Colonic mucosa (tissue), 4 donors: ENCODE measurements at regions not wholly inside any gene's neighbourhood (a gene's known extent, or its start where the extent isn't known, plus 50 kb on each side); places are given as distances from the start of the nearest gene placed in this dataset.

Experiments
- DNase-seq: peaks from one replicate; pipeline ENCODE4 v3.0.0-alpha.2; 2020
- H3K27ac ChIP-seq: fragments of 200-600 bp; one replicate; pipeline ENCODE4 v1.8.0; 2021
- H3K27me3 ChIP-seq: fragments of 200-600 bp; one replicate; pipeline ENCODE4 v1.8.0; 2021
- H3K36me3 ChIP-seq: fragments of 200-600 bp; one replicate; pipeline ENCODE4 v1.8.0; 2021
- H3K4me1 ChIP-seq: fragments of 200-600 bp; one replicate; pipeline ENCODE4 v1.8.0; 2021; ENCODE audit warnings: mild to moderate bottlenecking
- H3K4me3 ChIP-seq: fragments of 200-600 bp; one replicate; pipeline ENCODE4 v1.8.0; 2021
- H3K9ac ChIP-seq, 2 donors: one replicate each; pipeline ENCODE4 v1.7.0; 2013; ENCODE audit warnings: control low read depth in 2 of 2, low read depth in 2 of 2, low read length in 2 of 2
- H3K9me3 ChIP-seq: fragments of 200-600 bp; one replicate; pipeline ENCODE4 v1.8.0; 2021
- CTCF ChIP-seq: fragments of 200-600 bp; IDR thresholded peaks from one replicate; pipeline ENCODE4 v1.8.0; 2022; ENCODE audit warnings: antibody characterized with exemption, mild to moderate bottlenecking
- intact Hi-C: fragments of 100-400 bp; cut with DNase I; formaldehyde crosslinking; loops from one replicate; pipeline ENCODE4 v1.14.1; 2022
- donor health status: healthy.
- donor health status: DM: no; HTN: no; CAD: no.
- donor health status: DM: no; HTN: no; CAD: no.

- H3K27me3 ChIP-seq: no peaks in the 10 kb centered on the region
These were observed 96.4 kb downstream of the TRIB2 start for GRCh38 chr2:12813166-12813565.

GRCh38 chr2:12816379-12817306 lies 99.9 kb downstream of the TRIB2 start:
- H3K4me1 ChIP-seq: no peaks in the 10 kb centered on the region
- intact Hi-C loops: no loop called here
- no peaks in the 10 kb centered on the region for H3K9me3 ChIP-seq
- no peaks in the 10 kb centered on the region for H3K27me3 ChIP-seq
- H3K9ac ChIP-seq: no peak overlapping the region
- no peaks in the 10 kb centered on the region for H3K36me3 ChIP-seq
- TF ChIP-seq CTCF: no peak
- no peak overlapping the region for H3K27ac ChIP-seq
- DNase-seq: no peak
- H3K4me3 ChIP-seq: no peak overlapping the region

More at GRCh38 chr2:12813166-12813565, 96.4 kb downstream of the TRIB2 start:
- intact Hi-C loops: no loop called here
- no peak for DNase-seq
- Histone ChIP-seq H3K9me3 (no peaks in the 10 kb centered on the region), H3K9ac (no peak overlapping the region), H3K36me3 (no peaks in the 10 kb centered on the region), H3K4me3 (no peak overlapping the region), H3K4me1 (no peaks in the 10 kb centered on the region), H3K27ac (no peak overlapping the region)
- TF ChIP-seq CTCF: no peak

GRCh38 chr2:12817870-12818269 lies 101.1 kb downstream of the TRIB2 start:
- H3K36me3 ChIP-seq: no peaks in the 10 kb centered on the region
- H3K9me3 ChIP-seq: no peaks in the 10 kb centered on the region
- intact Hi-C loops: no loop called here
- TF ChIP-seq CTCF: no peak
- H3K4me3 ChIP-seq: no peak overlapping the region
- no peaks in the 10 kb centered on the region for H3K4me1 ChIP-seq
- H3K27me3 ChIP-seq: no peaks in the 10 kb centered on the region
- DNase-seq: no peak
- no peak overlapping the region for H3K9ac ChIP-seq
- H3K27ac ChIP-seq: no peak overlapping the region

GRCh38 chr2:12818416-12819102 lies 101.8 kb downstream of the TRIB2 start:
- peak overlapping the region; percentile 41 for H3K27ac ChIP-seq

GRCh38 chr2:12819103-12819475 lies 102.4 kb downstream of the TRIB2 start:
- H3K36me3 ChIP-seq: no peaks in the 10 kb centered on the region
- DNase-seq: peak; percentile 58
- no peak for TF ChIP-seq CTCF
- peak overlapping the region; percentile 41 for H3K27ac ChIP-seq
- no peaks in the 10 kb centered on the region for H3K9me3 ChIP-seq
- no peak overlapping the region for H3K4me3 ChIP-seq
- H3K9ac ChIP-seq: no peak overlapping the region
- intact Hi-C loops: no loop called here
- no peaks in the 10 kb centered on the region for H3K4me1 ChIP-seq
- no peaks in the 10 kb centered on the region for H3K27me3 ChIP-seq

More at GRCh38 chr2:12818416-12819102, 101.8 kb downstream of the TRIB2 start:
- Histone ChIP-seq H3K4me3 (no peak overlapping the region), H3K9ac (no peak overlapping the region), H3K9me3 (no peaks in the 10 kb centered on the region), H3K36me3 (no peaks in the 10 kb centered on the region), H3K27me3 (no peaks in the 10 kb centered on the region), H3K4me1 (no peaks in the 10 kb centered on the region)
- no peak for TF ChIP-seq CTCF
- DNase-seq: no peak
- intact Hi-C loops: no loop called here
